Left lung (tissue), 4 donors: ENCODE measurements at regions not wholly inside any gene's neighbourhood (a gene's known extent, or its start where the extent isn't known, plus 50 kb on each side); places are given as distances from the start of the nearest gene placed in this dataset.

Experiments used
- ATAC-seq: fragments of 200-7000 bp; cut with Tn5 transposase; one replicate; pipeline ENCODE4 v1.9.1; 2020; ENCODE audit warnings: moderate library complexity
- DNase-seq, 4 donors: peaks; one replicate each; pipeline ENCODE4 v3.0.0-alpha.2; 2013 to 2020
- H3K27ac ChIP-seq, 2 donors: fragments of 200-600 bp; sonication (generic) in 1 of 2; one replicate each; pipeline versions ENCODE4 v1.5.0 to v1.8.0; 2020 to 2021
- H3K27me3 ChIP-seq, 2 donors: fragments of 200-600 bp; sonication (generic) in 1 of 2; one replicate each; pipeline versions ENCODE4 v1.5.0 to v1.8.0; 2020 to 2021
- H3K36me3 ChIP-seq, 2 donors: fragments of 200-600 bp; sonication (generic) in 1 of 2; one replicate each; pipeline versions ENCODE4 v1.5.0 to v1.8.0; 2020 to 2021
- H3K4me1 ChIP-seq, 2 donors: fragments of 200-600 bp; one replicate each; pipeline ENCODE4 v1.8.0; 2021
- H3K4me3 ChIP-seq, 2 donors: fragments of 200-600 bp; sonication (generic) in 1 of 2; one replicate each; pipeline versions ENCODE4 v1.5.0 to v1.8.0; 2020 to 2021; ENCODE audit warnings: mild to moderate bottlenecking in 1 of 2
- H3K9me3 ChIP-seq, 2 donors: fragments of 200-600 bp; sonication (generic) in 1 of 2; one replicate each; pipeline versions ENCODE4 v1.5.0 to v1.8.0; 2020 to 2021
- intact Hi-C, 2 donors: fragments of 100-400 bp; cut with DNase I; formaldehyde crosslinking; loops; one replicate each; pipeline versions ENCODE4 v1.11.2 to v1.14.2; 2022
- TF ChIP-seq, protein P1 (sequence below), 2 donors: fragments of 200-600 bp; sonication (generic) in 1 of 2; IDR thresholded peaks; one replicate each; pipeline versions ENCODE4 v1.5.0 to v1.8.0; 2021; ENCODE audit warnings: antibody characterized with exemption in 2 of 2
- donor health status: DM: no; HTN: yes; CAD: no.
- donor health status: DM: no; HTN: no; CAD: no.

DNA sequence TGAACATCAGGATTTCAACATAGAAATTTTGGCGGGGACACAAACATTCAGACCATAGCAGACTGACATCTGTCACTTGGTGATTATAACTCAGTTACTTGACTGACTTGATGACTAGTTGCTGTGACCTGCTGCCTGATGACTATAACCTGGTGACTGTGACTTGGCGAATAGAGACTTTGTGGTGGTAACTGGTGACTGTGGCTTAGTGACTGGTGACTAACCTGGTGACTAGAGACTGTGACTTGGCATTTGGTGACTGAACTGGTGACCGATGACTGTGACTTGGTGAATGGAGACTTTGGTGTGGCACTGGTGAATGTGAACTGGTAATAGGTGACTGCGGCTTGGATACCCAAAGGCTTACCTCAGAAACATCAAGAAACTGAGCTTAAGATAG, 563.1 kb upstream of the FAM98A start:
- H3K36me3 ChIP-seq: no peaks in the 10 kb centered on the region
- H3K4me3 ChIP-seq: no peak overlapping the region
- DNase-seq (no peak), ATAC-seq (no peak)
- no peaks in the 10 kb centered on the region for H3K9me3 ChIP-seq
- H3K4me1 ChIP-seq: no peaks in the 10 kb centered on the region
- TF ChIP-seq, protein P1, sequence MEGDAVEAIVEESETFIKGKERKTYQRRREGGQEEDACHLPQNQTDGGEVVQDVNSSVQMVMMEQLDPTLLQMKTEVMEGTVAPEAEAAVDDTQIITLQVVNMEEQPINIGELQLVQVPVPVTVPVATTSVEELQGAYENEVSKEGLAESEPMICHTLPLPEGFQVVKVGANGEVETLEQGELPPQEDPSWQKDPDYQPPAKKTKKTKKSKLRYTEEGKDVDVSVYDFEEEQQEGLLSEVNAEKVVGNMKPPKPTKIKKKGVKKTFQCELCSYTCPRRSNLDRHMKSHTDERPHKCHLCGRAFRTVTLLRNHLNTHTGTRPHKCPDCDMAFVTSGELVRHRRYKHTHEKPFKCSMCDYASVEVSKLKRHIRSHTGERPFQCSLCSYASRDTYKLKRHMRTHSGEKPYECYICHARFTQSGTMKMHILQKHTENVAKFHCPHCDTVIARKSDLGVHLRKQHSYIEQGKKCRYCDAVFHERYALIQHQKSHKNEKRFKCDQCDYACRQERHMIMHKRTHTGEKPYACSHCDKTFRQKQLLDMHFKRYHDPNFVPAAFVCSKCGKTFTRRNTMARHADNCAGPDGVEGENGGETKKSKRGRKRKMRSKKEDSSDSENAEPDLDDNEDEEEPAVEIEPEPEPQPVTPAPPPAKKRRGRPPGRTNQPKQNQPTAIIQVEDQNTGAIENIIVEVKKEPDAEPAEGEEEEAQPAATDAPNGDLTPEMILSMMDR (IDR thresholded peaks at IDR 0.05): no peak
- H3K27me3 ChIP-seq: no peaks in the 10 kb centered on the region
- intact Hi-C loops: no loop called here
- H3K27ac ChIP-seq: no peak overlapping the region

DNA sequence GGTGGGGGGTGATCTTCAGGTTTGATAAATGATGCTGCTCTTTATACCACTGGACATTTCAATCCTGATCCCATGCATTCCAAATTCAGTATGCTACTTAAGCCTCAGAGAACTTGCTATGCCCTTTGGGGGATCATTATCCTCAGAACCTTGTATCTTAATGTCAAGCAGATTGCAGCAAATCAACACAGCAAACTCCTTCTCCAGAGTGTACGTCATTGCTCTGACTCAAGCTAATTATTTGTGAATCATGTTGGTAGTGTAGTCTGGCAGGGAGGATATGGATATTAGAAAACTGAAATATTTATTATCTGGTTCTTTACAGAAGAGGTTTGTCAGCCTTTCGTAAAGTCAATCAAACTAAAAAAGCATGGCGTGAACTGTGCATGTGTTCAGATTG, 562.5 kb upstream of the FAM98A start:
- H3K4me3 ChIP-seq: no peak overlapping the region

DNA sequence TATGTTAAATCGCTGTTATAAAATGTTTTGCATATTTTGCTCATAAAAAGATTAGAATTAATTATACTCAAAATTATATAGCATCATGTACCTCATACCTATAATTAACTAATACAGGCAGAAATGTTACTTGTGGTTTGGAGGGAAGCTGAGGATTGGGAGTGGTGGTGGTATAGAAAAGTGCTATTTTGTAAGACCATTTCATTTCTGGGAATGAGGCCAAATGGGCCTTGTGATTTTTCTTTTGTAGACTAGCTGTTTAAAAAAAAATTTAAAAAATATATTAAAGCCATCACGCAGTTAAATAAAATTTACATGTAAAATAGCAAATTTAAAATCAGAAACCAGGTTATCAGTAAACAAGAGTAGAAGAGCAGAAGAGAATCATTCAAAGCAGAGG, 560.8 kb upstream of the FAM98A start:
- intact Hi-C loops: no loop called here
- Histone ChIP-seq H3K4me1 (no peaks in the 10 kb centered on the region), H3K27me3 (no peaks in the 10 kb centered on the region), H3K27ac (no peak overlapping the region), H3K36me3 (no peaks in the 10 kb centered on the region), H3K9me3 (no peaks in the 10 kb centered on the region), H3K4me3 (no peak overlapping the region)
- TF ChIP-seq, protein P1 (IDR thresholded peaks at IDR 0.05): no peak
- no peak for ATAC-seq
- DNase-seq: peak in 1 of 4 donors; percentile 9

More for the DNA sequence above, 562.5 kb upstream of the FAM98A start:
- no peak for DNase-seq
- H3K9me3 ChIP-seq: no peaks in the 10 kb centered on the region
- H3K4me1 ChIP-seq: no peaks in the 10 kb centered on the region
- no peaks in the 10 kb centered on the region for H3K27me3 ChIP-seq
- no peak for ATAC-seq
- no peak overlapping the region for H3K27ac ChIP-seq
- no peaks in the 10 kb centered on the region for H3K36me3 ChIP-seq
- TF ChIP-seq, protein P1 (IDR thresholded peaks at IDR 0.05): no peak
- intact Hi-C loops: no loop called here

DNA sequence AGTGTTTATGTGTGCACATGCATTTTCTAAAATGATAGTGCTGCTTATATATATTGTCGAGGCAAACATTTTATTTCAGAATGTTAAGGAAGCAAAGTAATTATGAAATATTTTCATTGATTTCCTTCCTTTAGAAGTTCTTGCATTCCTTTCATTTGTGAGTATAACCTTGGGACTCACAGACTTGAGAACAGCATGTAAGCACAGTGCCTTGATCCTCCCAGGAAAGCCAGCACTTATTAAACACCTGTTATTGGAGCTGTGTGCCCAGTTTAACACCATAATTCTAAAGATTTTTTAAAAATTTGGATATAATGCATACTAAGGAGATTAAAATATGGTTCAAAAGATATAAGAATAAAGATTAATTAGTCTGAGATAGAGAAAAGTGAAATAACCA, 554.4 kb upstream of the FAM98A start:
- DNase-seq (no peak), ATAC-seq (no peak)
- no peak overlapping the region for H3K4me3 ChIP-seq
- H3K4me1 ChIP-seq: no peaks in the 10 kb centered on the region
- H3K27ac ChIP-seq: no peak overlapping the region
- H3K9me3 ChIP-seq: peaks cover 0 to 4% of the 10 kb centered on the region in 2 donors
- H3K27me3 ChIP-seq: no peaks in the 10 kb centered on the region
- TF ChIP-seq, protein P1 (IDR thresholded peaks at IDR 0.05): no peak
- H3K36me3 ChIP-seq: no peaks in the 10 kb centered on the region
- intact Hi-C loops: no loop called here

DNA sequence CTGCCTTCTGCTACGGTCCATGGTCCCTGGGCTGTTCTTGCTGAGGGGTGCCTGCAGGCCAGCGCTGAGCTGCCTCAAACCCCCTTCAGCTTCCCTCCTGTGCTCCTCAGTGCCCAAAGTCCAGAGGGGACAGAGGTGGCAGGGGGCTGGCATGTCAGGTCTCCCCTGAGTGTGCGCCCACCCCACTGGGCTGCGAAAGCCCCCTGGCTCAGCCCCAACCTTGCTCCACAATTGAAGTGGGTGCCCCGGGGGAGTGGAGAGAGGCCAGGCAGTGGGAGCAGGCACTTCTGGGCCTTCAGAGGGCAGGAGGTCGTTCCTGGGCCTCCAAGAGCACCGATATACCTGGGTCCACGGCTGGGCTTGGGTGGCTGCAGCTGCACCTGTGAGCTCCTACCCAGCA, 548.7 kb upstream of the FAM98A start:
- Histone ChIP-seq H3K27ac (no peak overlapping the region), H3K4me3 (no peak overlapping the region), H3K9me3 (peaks cover 0 to 18% of the 10 kb centered on the region in 2 donors), H3K36me3 (no peaks in the 10 kb centered on the region), H3K27me3 (no peaks in the 10 kb centered on the region), H3K4me1 (no peaks in the 10 kb centered on the region)
- DNase-seq (no peak), ATAC-seq (no peak)
- TF ChIP-seq, protein P1 (IDR thresholded peaks at IDR 0.05): no peak
- intact Hi-C loops: no loop called here
